KMS-11 (cell line): ENCODE measurements at regions not wholly inside any gene's neighbourhood (a gene's known extent, or its start where the extent isn't known, plus 50 kb on each side); places are given as distances from the start of the nearest gene placed in this dataset.

Source experiments
- H2AFZ ChIP-seq: fragments of 200-600 bp; sonication (generic); 2 replicates; pipeline ENCODE4 v1.6.1; 2016; ENCODE audit warnings: antibody characterized with exemption, mixed run types, low read depth
- H3K27ac ChIP-seq: fragments of 200-600 bp; sonication (generic); 2 replicates; pipeline ENCODE4 v1.6.1; 2016; ENCODE audit warnings: mild to moderate bottlenecking, mixed run types
- H3K27me3 ChIP-seq: fragments of 200-600 bp; sonication (generic); 2 replicates; pipeline ENCODE4 v1.6.1; 2017; ENCODE audit warnings: mild to moderate bottlenecking, low read depth, mixed run types, moderate library complexity; ENCODE audit not compliant: insufficient read depth
- H3K36me3 ChIP-seq: fragments of 200-600 bp; sonication (generic); 2 replicates; pipeline ENCODE4 v1.6.1; 2017; ENCODE audit warnings: mild to moderate bottlenecking, mixed run types; ENCODE audit not compliant: insufficient read depth
- H3K4me1 ChIP-seq: fragments of 200-600 bp; sonication (generic); 2 replicates; pipeline ENCODE4 v1.6.1; 2016; ENCODE audit warnings: mild to moderate bottlenecking, low read depth, mixed run types; ENCODE audit not compliant: poor library complexity, severe bottlenecking
- H3K4me2 ChIP-seq: fragments of 200-600 bp; sonication (generic); 2 replicates; pipeline ENCODE4 v1.7.0; 2016; ENCODE audit warnings: mild to moderate bottlenecking, mixed run types
- H3K4me3 ChIP-seq: fragments of 200-600 bp; sonication (generic); IDR thresholded peaks from 2 replicates; pipeline ENCODE4 v1.6.1; 2017; ENCODE audit warnings: low read depth, low read length, mixed read lengths; ENCODE audit not compliant: insufficient read depth
- H3K79me2 ChIP-seq: fragments of 200-600 bp; sonication (generic); 2 replicates; pipeline ENCODE4 v1.6.1; 2016; ENCODE audit warnings: low read depth, mixed run types; ENCODE audit not compliant: insufficient read depth
- H3K9ac ChIP-seq: fragments of 200-600 bp; sonication (generic); 2 replicates; pipeline ENCODE4 v1.6.1; 2016; ENCODE audit warnings: mild to moderate bottlenecking, mixed run types
- H4K20me1 ChIP-seq: fragments of 200-600 bp; sonication (generic); 2 replicates; pipeline ENCODE4 v1.6.1; 2016; ENCODE audit warnings: mild to moderate bottlenecking, mixed run types; ENCODE audit not compliant: insufficient read depth
- TF ChIP-seq, protein P1 (sequence below): fragments of 200-600 bp; sonication (generic); conservative IDR thresholded peaks from 2 replicates; pipeline ENCODE4 v1.6.1; 2017; ENCODE audit warnings: low read depth, mild to moderate bottlenecking, antibody characterized with exemption, low read length, moderate library complexity, mixed read lengths

DNA sequence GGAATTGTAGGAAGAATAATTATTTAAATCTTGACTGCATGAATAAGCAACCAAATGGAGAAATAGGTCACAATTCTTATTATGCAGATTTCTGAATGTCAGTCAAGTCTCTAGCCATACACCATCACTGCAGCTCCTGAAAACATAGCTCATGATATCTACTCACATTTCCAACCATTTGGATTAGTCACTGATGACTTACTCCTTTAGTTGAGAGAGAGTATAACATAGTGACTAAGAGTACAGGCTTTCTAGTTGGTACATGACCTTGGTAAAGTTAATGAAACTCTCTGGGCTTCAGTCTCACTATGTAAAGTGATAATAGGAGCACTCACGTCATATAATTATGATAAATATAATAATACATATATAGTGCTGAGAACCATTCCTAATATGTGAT, 265.2 kb downstream of the KCNA4 start:
- Histone ChIP-seq H3K4me1 (no peaks in the 10 kb centered on the region), H3K9ac (no peak overlapping the region), H4K20me1 (no peaks in the 10 kb centered on the region), H3K36me3 (no peaks in the 10 kb centered on the region), H3K27ac (no peak overlapping the region), H3K27me3 (no peaks in the 10 kb centered on the region), H3K4me2 (no peak overlapping the region), H3K4me3 (no peak overlapping the region), H3K79me2 (no peaks in the 10 kb centered on the region), H2AFZ (no peak overlapping the region)
- TF ChIP-seq, protein P1, sequence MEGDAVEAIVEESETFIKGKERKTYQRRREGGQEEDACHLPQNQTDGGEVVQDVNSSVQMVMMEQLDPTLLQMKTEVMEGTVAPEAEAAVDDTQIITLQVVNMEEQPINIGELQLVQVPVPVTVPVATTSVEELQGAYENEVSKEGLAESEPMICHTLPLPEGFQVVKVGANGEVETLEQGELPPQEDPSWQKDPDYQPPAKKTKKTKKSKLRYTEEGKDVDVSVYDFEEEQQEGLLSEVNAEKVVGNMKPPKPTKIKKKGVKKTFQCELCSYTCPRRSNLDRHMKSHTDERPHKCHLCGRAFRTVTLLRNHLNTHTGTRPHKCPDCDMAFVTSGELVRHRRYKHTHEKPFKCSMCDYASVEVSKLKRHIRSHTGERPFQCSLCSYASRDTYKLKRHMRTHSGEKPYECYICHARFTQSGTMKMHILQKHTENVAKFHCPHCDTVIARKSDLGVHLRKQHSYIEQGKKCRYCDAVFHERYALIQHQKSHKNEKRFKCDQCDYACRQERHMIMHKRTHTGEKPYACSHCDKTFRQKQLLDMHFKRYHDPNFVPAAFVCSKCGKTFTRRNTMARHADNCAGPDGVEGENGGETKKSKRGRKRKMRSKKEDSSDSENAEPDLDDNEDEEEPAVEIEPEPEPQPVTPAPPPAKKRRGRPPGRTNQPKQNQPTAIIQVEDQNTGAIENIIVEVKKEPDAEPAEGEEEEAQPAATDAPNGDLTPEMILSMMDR, result no peak

DNA sequence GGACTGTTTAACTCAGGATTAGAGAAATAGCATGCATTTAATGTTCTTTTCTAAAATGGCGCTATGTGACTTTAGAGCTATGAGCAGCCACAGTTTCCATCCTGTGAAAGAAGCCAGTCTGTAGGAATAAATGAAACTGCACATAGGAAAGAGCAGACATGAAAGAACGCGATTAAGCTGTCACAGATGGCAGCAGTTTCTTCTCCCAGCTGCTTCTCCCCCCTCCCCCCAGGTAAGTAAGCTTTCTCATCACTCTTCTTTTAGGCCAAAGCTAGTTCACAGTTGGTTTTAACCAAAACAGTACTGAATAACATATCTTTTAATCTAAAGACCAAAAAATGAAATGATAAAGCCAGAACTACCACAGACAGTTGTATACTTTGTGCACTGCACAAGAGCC, 266.4 kb downstream of the KCNA4 start:
- Histone ChIP-seq H3K27ac (no peak overlapping the region), H4K20me1 (no peaks in the 10 kb centered on the region), H3K36me3 (no peaks in the 10 kb centered on the region), H3K4me1 (no peaks in the 10 kb centered on the region), H3K79me2 (no peaks in the 10 kb centered on the region), H3K27me3 (no peaks in the 10 kb centered on the region), H3K4me3 (no peak overlapping the region), H3K9ac (no peak overlapping the region), H2AFZ (no peak overlapping the region), H3K4me2 (no peak overlapping the region)
- TF ChIP-seq, protein P1, result no peak

DNA sequence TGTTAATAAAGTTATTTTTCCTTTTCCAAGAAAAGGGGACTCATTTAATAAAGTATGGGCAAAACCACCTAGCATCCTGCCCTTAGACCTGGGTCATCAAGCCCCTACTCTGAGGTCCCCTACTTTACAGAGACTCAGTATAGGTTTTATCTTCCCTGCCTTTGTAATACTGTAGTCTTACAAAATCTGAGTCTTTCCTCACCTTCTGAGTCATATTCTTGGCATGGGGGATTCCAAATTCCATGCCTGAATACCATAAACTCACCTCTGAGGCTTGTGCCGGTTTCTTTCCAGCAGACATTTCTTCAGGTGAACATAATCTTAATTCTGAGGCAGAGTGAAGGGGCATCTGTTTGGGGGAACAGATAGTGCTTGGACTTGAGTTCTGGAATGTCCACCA, 282.5 kb downstream of the KCNA4 start:
- no peaks in the 10 kb centered on the region for H3K79me2 ChIP-seq
- H2AFZ ChIP-seq, result no peak overlapping the region
- no peaks in the 10 kb centered on the region for H3K27me3 ChIP-seq
- H3K36me3 ChIP-seq, result no peaks in the 10 kb centered on the region
- TF ChIP-seq, protein P1, result no peak
- H3K4me1 ChIP-seq, result no peaks in the 10 kb centered on the region
- no peak overlapping the region for H3K9ac ChIP-seq
- no peak overlapping the region for H3K4me2 ChIP-seq
- H4K20me1 ChIP-seq, result no peaks in the 10 kb centered on the region
- H3K27ac ChIP-seq, result no peak overlapping the region
- no peak overlapping the region for H3K4me3 ChIP-seq

GRCh38 chr11:29713831-29714320, 303.0 kb downstream of the KCNA4 start:
- Histone ChIP-seq H3K27ac (no peak overlapping the region), H3K79me2 (no peaks in the 10 kb centered on the region), H3K4me2 (no peak overlapping the region), H3K27me3 (no peaks in the 10 kb centered on the region), H3K9ac (no peak overlapping the region), H3K4me1 (no peaks in the 10 kb centered on the region), H4K20me1 (no peaks in the 10 kb centered on the region), H3K36me3 (no peaks in the 10 kb centered on the region), H2AFZ (no peak overlapping the region), H3K4me3 (no peak overlapping the region)
- TF ChIP-seq, protein P1, result no peak
